ENCODE measurements at regions not wholly inside any gene's neighbourhood (a gene's known extent, or its start where the extent isn't known, plus 50 kb on each side); places are given as distances from the start of the nearest gene placed in this dataset.

DNA sequence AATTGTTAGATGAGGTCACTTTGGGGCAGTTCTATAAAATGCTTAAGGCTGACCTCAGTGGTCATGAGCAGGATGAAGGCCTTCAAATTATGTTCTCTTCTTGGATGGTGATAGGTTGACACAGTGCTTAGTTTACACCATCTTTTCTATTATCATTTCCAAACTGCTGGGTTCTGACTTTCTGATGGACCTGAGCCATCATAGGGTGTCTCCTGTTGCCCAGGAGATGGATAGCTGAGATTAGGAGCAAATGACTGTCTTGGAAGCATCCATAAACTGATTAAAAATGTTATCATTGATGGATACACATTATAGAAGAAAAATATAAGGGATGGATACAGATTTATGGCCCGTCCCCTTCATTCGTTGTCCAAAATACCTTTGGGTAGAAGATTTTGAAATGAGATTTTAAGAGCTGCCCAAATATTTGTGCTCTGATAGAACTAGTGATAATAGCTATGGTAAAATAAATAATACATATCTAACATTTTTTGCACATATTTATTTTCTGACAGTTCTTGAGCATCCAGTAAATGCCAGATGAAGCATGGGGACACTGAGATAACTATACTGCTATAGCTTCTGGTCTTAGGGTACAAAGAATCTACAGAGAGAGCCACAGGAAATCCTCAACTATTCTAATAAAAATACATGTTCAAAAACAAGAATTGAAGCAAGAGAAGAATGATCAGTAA is 839.4 kb upstream of the LCORL start:
- TF ChIP-seq, protein P1, sequence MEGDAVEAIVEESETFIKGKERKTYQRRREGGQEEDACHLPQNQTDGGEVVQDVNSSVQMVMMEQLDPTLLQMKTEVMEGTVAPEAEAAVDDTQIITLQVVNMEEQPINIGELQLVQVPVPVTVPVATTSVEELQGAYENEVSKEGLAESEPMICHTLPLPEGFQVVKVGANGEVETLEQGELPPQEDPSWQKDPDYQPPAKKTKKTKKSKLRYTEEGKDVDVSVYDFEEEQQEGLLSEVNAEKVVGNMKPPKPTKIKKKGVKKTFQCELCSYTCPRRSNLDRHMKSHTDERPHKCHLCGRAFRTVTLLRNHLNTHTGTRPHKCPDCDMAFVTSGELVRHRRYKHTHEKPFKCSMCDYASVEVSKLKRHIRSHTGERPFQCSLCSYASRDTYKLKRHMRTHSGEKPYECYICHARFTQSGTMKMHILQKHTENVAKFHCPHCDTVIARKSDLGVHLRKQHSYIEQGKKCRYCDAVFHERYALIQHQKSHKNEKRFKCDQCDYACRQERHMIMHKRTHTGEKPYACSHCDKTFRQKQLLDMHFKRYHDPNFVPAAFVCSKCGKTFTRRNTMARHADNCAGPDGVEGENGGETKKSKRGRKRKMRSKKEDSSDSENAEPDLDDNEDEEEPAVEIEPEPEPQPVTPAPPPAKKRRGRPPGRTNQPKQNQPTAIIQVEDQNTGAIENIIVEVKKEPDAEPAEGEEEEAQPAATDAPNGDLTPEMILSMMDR (IDR thresholded peaks at IDR 0.05; ENCODE audit: control insufficient read depth, insufficient read depth, low read depth, low read length, missing control alignments) = no peak
- DNase-seq (ENCODE audit: low read depth) = no peak
- H3K4me3 ChIP-seq (ENCODE audit: control insufficient read depth, low read depth, low read length) = no peak overlapping the region

DNA sequence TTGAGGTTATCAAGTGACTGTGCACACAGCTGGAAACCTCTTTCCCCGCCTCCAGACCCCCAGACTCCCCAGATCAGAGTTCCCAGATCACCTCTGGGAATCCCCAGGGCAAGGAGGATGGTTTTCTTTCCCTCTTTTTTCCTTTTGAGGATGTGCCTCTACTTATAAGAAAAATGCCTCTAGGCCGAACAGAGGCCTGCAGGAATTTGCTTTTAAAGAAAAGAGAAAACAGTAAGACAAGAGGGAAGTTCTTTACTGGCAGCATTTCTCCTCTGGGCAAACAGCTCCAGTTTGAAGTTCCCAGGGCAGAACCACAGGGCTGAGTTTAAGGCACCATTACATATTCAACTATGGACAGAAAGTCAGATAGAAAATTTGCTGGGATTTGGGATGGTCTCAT is 837.9 kb upstream of the LCORL start:
- DNase-seq (ENCODE audit: low read depth) = no peak
- TF ChIP-seq, protein P1 (IDR thresholded peaks at IDR 0.05; ENCODE audit: control insufficient read depth, insufficient read depth, low read depth, low read length, missing control alignments) = no peak
- no peak overlapping the region for H3K4me3 ChIP-seq (ENCODE audit: control insufficient read depth, low read depth, low read length)

DNA sequence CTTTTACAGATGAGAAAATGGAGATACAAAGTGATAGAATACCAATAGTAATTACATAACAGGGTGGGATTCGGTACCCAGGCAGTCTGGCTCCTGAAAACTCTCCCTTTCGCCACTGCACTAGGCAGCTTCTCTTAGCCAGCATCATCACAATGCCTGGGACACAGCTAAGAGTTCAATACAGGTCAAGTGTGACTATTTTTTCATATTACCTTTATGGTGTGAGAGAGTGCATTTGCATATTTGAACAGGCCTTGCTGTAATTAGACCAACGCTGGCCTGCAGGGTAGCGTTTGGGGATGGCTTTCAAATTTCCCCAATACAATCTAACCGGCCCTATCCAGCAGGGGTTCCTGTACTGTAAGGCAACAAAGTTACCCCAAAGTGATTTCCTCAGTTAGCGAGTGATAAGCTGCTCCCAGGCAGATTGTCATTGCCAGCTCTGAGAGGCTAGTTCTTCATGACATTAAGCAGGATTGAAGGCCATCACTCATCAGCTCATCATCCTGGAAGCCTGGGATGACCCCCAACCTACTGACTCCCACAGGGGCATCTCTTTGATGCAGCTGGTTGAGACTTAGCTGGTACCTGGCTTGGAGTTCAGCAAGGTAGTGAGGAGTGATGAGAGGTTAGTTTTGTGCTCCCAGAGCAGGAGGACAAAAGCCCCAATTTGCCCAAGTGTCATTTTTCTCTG is 836.8 kb upstream of the LCORL start:
- H3K4me3 ChIP-seq (ENCODE audit: control insufficient read depth, low read depth, low read length) = no peak overlapping the region
- DNase-seq (ENCODE audit: low read depth) = no peak
- TF ChIP-seq, protein P1 (IDR thresholded peaks at IDR 0.05; ENCODE audit: control insufficient read depth, insufficient read depth, low read depth, low read length, missing control alignments) = no peak

DNA sequence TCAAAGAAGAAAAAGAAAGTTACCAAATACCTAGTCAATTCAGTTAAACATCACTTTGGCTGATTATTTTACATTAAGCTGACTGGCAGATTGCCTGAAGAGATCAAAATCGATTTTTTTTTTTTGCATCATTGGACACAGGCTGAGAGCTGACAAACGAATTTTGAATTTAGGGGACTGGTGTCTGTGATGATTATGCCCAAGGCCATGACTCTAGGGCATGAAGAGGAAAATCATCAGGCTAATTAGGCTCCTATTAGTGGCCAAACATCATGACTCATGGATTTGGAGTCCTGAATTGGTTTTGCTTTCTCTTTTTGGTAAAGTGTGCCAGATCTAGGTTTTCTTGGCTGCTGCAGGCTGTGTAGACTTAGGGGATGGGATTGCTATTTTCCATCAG is 829.3 kb upstream of the LCORL start:
- no peak for DNase-seq (ENCODE audit: low read depth)
- TF ChIP-seq, protein P1 (IDR thresholded peaks at IDR 0.05; ENCODE audit: control insufficient read depth, insufficient read depth, low read depth, low read length, missing control alignments) = no peak
- H3K4me3 ChIP-seq (ENCODE audit: control insufficient read depth, low read depth, low read length) = no peak overlapping the region

DNA sequence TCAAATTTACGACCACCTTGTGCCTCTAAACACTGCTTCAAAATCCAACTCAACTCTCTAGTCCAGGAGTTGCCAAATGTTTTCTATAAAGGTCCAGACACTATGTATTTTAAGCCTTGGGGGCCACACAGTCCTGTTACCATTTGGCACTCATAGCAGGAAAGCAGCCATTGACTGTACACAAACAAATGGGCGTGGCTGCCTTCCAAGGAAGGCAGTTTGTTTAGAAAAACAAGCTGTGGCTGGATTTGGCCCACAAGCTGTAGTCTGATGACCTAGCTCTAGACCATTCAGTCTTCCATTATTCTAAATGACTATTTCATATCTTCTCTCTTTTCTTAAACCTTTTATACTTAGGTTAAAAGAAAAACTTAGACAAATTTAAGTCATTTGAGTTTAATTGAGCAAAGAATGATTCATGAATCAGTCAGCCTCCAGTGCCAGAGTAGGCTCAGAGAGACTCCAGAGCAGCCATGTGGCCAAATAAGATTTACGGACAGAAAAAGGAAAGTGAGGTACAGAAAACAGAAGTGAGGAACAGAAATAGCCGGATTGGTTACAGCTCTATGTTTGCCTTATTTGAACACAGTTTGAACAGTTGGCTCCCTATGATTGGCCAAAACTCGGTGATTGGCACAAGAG is 825.8 kb upstream of the LCORL start:
- H3K4me3 ChIP-seq (ENCODE audit: control insufficient read depth, low read depth, low read length) = no peak overlapping the region
- TF ChIP-seq, protein P1 (IDR thresholded peaks at IDR 0.05; ENCODE audit: control insufficient read depth, insufficient read depth, low read depth, low read length, missing control alignments) = no peak
- no peak for DNase-seq (ENCODE audit: low read depth)

DNA sequence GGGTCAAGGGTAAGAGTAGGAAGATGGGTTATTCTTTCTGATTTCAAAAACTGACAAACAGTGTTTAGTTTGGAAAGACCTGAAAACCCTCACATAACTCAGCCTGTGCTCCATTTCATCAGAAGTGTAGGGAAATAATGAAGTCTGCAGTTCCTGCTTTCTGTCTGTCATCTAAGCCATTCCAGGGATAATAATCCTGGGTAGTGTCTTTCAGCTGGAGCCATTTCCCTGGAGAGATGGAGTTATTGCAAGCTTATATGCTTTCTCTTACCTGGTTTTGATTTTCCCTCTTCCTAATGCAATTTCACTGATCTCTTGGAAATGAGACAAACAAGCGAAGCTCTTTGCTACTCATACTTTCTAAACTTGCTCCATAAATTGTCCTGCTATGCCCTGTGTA is 824.8 kb upstream of the LCORL start:
- TF ChIP-seq, protein P1 (IDR thresholded peaks at IDR 0.05; ENCODE audit: control insufficient read depth, insufficient read depth, low read depth, low read length, missing control alignments) = no peak
- DNase-seq (ENCODE audit: low read depth) = no peak
- no peak overlapping the region for H3K4me3 ChIP-seq (ENCODE audit: control insufficient read depth, low read depth, low read length)
